Subcutaneous abdominal adipose tissue (tissue), 5 donors: ENCODE measurements at regions not wholly inside any gene's neighbourhood (a gene's known extent, or its start where the extent isn't known, plus 50 kb on each side); places are given as distances from the start of the nearest gene placed in this dataset.

Experiments
- H3K27ac ChIP-seq: one replicate; pipeline ENCODE4 v1.7.0; 2013; ENCODE audit warnings: low read depth, mild to moderate bottlenecking, inconsistent platforms, low read length, moderate library complexity
- H3K27me3 ChIP-seq, 5 donors: one replicate each; pipeline ENCODE4 v1.7.0; 2013; ENCODE audit warnings: low read length in 5 of 5, inconsistent platforms in 1 of 5; ENCODE audit not compliant: control insufficient read depth in 5 of 5, insufficient read depth in 4 of 5
- H3K36me3 ChIP-seq, 5 donors: one replicate each; pipeline ENCODE4 v1.7.0; 2013; ENCODE audit warnings: low read length in 5 of 5; ENCODE audit not compliant: control insufficient read depth in 5 of 5, insufficient read depth in 5 of 5
- H3K4me1 ChIP-seq, 5 donors: one replicate each; pipeline ENCODE4 v1.7.0; 2013; ENCODE audit warnings: low read length in 5 of 5, mild to moderate bottlenecking in 3 of 5, moderate library complexity in 1 of 5; ENCODE audit not compliant: control insufficient read depth in 5 of 5, insufficient read depth in 5 of 5
- H3K4me3 ChIP-seq, 5 donors: one replicate each; pipeline ENCODE4 v1.7.0; 2013; ENCODE audit warnings: low read length in 5 of 5, low read depth in 1 of 5
- H3K9ac ChIP-seq, 5 donors: one replicate each; pipeline ENCODE4 v1.7.0; 2013; ENCODE audit warnings: low read length in 5 of 5, mild to moderate bottlenecking in 4 of 5, moderate library complexity in 3 of 5
- H3K9me3 ChIP-seq, 5 donors: one replicate each; pipeline ENCODE4 v1.7.0; 2013; ENCODE audit warnings: low read length in 5 of 5; ENCODE audit not compliant: control insufficient read depth in 5 of 5
- donor health status: healthy.
- donor health status: healthy.
- donor health status: healthy.
- donor health status: healthy.
- donor health status: healthy.

DNA sequence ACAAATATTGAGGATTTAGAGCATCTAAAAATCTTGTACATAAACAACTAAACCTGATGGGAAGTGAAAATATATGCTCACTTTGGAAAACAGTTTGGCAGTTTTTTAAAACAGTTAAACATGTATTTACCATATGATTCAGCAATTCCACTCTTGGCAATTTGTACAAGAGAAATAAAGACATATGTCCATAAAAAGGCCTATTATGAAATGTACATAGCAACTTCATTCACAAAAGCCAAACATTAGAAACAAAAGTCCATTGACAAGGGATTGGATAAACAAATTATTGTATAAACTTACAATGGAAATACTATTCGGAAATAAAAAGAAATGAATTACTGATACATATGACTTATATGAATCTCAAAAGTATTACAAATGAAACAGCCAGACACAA is 196.2 kb upstream of the SLC24A2 start:
- Histone ChIP-seq H3K9me3 (no peaks in the 10 kb centered on the region), H3K9ac (no peak overlapping the region), H3K4me3 (no peak overlapping the region), H3K27ac (no peak overlapping the region), H3K4me1 (no peaks in the 10 kb centered on the region), H3K36me3 (no peaks in the 10 kb centered on the region), H3K27me3 (no peaks in the 10 kb centered on the region)

DNA sequence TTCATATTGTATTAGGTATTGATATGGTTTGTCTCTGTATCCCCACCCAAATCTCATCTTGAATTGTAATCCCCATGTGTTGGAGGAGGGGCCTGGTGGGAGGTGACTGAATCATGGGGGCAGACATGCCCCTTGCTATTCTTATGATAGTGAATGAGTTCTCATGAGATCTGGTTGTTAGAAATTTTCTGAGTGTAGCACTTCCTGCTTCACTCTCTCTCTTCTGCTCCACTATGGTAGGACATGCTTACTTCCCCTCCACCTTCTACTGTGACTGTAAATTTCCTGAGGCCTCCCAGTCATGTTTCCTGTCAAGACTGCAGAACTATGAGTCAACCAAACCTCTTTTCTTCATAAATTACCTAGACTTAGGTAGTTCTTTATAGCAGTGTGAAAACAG is 187.4 kb upstream of the SLC24A2 start:
- H3K36me3 ChIP-seq: no peaks in the 10 kb centered on the region
- no peaks in the 10 kb centered on the region for H3K4me1 ChIP-seq
- no peaks in the 10 kb centered on the region for H3K9me3 ChIP-seq
- H3K27ac ChIP-seq: no peak overlapping the region
- no peaks in the 10 kb centered on the region for H3K27me3 ChIP-seq
- H3K4me3 ChIP-seq: no peak overlapping the region
- H3K9ac ChIP-seq: no peak overlapping the region

DNA sequence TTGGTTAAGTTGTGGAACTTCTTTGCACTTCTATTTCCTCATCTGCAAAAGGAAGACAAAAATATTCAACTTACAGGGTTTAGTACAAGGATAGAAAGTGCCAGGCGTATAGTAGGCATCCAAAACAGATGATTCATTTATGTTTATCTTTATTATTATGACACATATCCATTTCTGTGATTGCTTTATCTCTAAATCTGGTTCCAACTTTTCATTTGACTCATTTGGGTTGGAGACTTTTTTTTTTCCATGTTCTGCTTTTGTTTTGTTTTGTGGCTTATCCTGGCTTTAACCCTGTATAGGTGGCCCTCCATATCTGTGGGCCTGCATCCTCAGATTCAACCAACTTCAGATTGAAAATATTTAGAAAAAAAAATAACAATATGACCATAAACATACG is 186.7 kb upstream of the SLC24A2 start:
- Histone ChIP-seq H3K9me3 (no peaks in the 10 kb centered on the region), H3K9ac (no peak overlapping the region)

DNA sequence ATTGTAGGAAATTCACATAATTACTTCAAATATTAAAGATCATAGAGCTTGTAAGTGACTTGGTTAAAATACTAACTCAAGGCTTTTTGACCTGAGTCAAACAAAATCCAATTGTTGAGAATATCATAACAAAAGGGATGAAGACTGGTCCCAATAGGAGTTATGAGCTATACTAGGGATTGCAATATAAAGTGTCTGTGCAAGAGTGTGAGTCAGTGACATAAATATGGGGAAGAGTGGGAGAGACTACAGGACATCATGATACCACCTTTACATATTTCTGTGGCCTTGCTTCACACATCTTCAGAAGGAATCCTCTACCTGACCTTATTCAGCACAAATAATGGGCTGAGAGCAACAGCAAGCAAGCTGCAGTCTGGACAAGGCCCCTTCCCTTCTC is 180.9 kb upstream of the SLC24A2 start:
- Histone ChIP-seq H3K9me3 (no peaks in the 10 kb centered on the region), H3K9ac (no peak overlapping the region), H3K27ac (no peak overlapping the region), H3K36me3 (no peaks in the 10 kb centered on the region), H3K27me3 (peaks cover 0 to under 1% (median 0%) of the 10 kb centered on the region in 5 donors), H3K4me3 (no peak overlapping the region), H3K4me1 (no peaks in the 10 kb centered on the region)

More for the DNA sequence above, 186.7 kb upstream of the SLC24A2 start:
- H3K4me3 ChIP-seq: no peak overlapping the region
- no peaks in the 10 kb centered on the region for H3K36me3 ChIP-seq
- H3K27ac ChIP-seq: no peak overlapping the region
- H3K27me3 ChIP-seq: no peaks in the 10 kb centered on the region
- no peaks in the 10 kb centered on the region for H3K4me1 ChIP-seq

GRCh38 chr9:19967888-19968459 is 179.1 kb upstream of the SLC24A2 start:
- no peaks in the 10 kb centered on the region for H3K9me3 ChIP-seq
- no peak overlapping the region for H3K4me3 ChIP-seq

GRCh38 chr9:19967216-19967887 is 178.5 kb upstream of the SLC24A2 start:
- no peaks in the 10 kb centered on the region for H3K36me3 ChIP-seq
- no peak overlapping the region for H3K4me3 ChIP-seq
- peaks cover 0 to 3% (median 0%) of the 10 kb centered on the region in 5 donors for H3K27me3 ChIP-seq
- H3K9me3 ChIP-seq: no peaks in the 10 kb centered on the region
- H3K9ac ChIP-seq: no peak overlapping the region
- H3K27ac ChIP-seq: no peak overlapping the region
- H3K4me1 ChIP-seq: no peaks in the 10 kb centered on the region

More at GRCh38 chr9:19967888-19968459, 179.1 kb upstream of the SLC24A2 start:
- Histone ChIP-seq H3K36me3 (no peaks in the 10 kb centered on the region), H3K27me3 (peaks cover 0 to 3% (median 0%) of the 10 kb centered on the region in 5 donors), H3K4me1 (no peaks in the 10 kb centered on the region), H3K27ac (no peak overlapping the region), H3K9ac (no peak overlapping the region)

- H3K4me1 ChIP-seq: no peaks in the 10 kb centered on the region
- peaks cover 0 to 3% (median 0%) of the 10 kb centered on the region in 5 donors for H3K9me3 ChIP-seq
- no peak overlapping the region for H3K27ac ChIP-seq
- peaks cover 0 to 3% (median 0%) of the 10 kb centered on the region in 5 donors for H3K27me3 ChIP-seq
- H3K36me3 ChIP-seq: no peaks in the 10 kb centered on the region
- no peak overlapping the region for H3K4me3 ChIP-seq
- no peak overlapping the region for H3K9ac ChIP-seq
Observed at GRCh38 chr9:19965336-19965735, 176.5 kb upstream of the SLC24A2 start.

DNA sequence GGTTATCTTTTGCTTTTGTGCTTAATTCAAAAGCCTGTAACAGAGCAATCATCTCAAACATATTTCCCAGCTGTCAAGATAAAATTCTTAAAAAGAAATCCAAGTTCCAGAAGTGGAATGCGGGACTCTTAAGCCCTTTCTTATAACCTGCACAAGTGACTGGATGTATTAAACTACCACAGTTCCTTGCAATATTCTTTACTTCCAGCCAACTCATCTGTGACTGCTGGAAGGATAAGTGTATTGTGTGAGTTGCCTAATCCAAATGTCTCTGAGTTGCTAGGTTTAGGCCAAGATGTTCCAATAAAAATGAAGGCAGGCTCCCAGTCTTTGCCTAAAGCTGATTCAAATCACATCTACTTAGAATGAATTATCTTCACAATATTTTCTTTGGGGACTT is 159.2 kb upstream of the SLC24A2 start:
- H3K9ac ChIP-seq: no peak overlapping the region
- H3K4me3 ChIP-seq: no peak overlapping the region
- peaks cover 0 to 4% (median 0%) of the 10 kb centered on the region in 5 donors for H3K9me3 ChIP-seq
- H3K36me3 ChIP-seq: no peaks in the 10 kb centered on the region
- no peaks in the 10 kb centered on the region for H3K27me3 ChIP-seq
- H3K4me1 ChIP-seq: no peaks in the 10 kb centered on the region
- H3K27ac ChIP-seq: no peak overlapping the region

- Histone ChIP-seq H3K4me3 (no peak overlapping the region), H3K4me1 (no peaks in the 10 kb centered on the region), H3K9ac (no peak overlapping the region), H3K27me3 (no peaks in the 10 kb centered on the region), H3K27ac (no peak overlapping the region), H3K36me3 (no peaks in the 10 kb centered on the region), H3K9me3 (no peaks in the 10 kb centered on the region)
Observed at GRCh38 chr9:19946441-19947109, 157.7 kb upstream of the SLC24A2 start.

DNA sequence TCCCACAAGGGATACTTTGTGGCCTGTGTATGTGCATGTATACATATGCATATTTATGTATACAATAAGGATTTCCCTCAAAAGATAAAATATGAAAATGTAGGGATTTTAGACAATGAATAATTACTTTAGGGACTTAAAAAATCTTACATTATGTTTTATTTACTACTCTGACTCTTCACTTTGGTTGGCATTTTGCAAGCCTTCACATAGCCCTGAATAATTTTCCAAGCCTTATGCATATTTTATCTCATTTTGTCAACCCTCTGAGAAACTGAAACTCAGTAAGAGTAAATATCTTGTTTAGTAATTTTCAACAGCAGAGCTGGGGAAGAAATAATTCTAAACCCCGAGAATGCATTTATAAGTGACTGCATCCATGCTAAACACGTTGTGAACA is 153.0 kb upstream of the SLC24A2 start:
- Histone ChIP-seq H3K36me3 (no peaks in the 10 kb centered on the region), H3K9me3 (no peaks in the 10 kb centered on the region), H3K27ac (no peak overlapping the region), H3K9ac (no peak overlapping the region), H3K4me3 (no peak overlapping the region), H3K4me1 (no peaks in the 10 kb centered on the region), H3K27me3 (no peaks in the 10 kb centered on the region)
